ENCODE measurements at regions not wholly inside any gene's neighbourhood (a gene's known extent, or its start where the extent isn't known, plus 50 kb on each side); places are given as distances from the start of the nearest gene placed in this dataset.
A peak's percentile ranks its signal among the peaks of the same experiment; 100 is the strongest.
"Not testable (repeated sequence)": the region's sequence is repeated elsewhere in the genome, so short reads cannot be mapped to it uniquely, and the experiment has no call there.

DNA sequence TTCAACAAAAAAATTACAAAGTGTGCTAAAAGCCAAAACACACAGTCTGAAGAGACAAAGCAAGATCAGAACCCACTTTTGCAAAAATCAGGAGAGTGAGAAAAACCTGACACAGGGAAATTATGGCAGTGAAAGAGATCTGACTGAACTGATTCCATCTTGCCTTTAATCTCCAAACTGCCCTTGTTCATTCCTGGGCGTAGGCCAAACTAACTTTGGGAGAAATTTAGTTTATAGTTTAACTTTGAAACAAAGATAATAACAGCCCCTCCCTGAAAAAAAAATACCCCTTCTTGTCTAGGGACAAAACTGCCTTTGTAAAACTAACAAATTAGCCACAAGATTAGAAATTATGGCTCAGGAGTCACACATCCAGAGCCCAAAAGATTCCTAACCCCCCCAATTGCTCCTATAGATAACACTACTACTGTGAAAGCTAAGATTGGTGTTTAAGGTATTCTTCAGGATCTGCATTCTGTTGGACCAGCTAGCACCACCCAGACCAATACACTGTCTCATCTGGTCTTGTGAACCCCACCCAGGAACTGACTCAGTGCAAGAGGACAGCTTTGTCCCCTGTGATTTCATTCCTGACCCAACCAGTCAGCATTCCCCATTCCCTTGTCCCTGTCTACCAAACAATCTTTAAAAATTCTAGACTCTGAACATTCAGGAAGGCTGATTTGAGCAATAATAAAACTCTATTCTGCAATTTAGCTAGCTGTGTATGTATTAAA lies 226.1 kb upstream of the SH3BP4 start:
- peak; percentile 31 for DNase-seq (ENCODE audit: low spot score)

DNA sequence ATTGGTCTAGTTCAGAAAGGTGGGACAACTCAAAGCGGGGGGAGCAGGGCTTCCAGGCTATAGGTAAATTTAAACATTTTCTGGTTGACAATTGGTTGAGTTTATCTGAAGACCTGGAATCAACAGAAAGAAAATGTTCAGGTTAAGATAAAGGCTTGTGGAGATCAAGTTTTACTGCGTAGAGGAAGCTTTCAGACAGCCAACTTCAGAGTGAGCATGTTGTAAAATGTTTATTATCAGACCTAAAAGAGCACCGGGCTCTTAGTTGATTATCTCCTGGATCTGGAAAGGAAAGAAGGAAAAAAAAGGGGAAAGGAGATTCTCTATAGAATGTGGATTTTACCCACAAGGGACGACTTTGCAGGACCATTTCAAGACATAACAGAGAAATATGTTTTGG lies 227.0 kb upstream of the SH3BP4 start:
- DNase-seq (ENCODE audit: low spot score) = no peak

- DNase-seq (ENCODE audit: low spot score) = no peak
Measured at GRCh38 chr2:234723400-234723799, 226.5 kb upstream of the ARL4C start.

DNA sequence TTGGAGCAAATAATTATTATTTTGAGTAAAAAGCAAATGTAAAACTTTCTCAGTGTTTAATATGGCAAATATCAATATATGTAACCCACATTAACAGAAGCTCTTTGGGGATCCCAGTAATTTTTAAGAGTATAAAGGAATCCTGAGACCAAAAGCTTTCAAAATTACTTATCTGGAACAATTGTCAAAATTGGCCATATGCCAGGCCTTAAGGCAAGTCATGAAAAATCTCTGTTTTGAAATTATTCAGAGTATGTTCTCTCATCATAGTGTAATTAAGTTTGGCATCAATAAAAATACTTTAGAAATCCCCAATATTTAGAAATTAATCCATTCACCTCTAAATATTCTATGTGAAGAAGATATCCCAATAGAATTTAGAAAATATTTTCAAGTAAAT lies 225.3 kb upstream of the ARL4C start:
- DNase-seq (ENCODE audit: low spot score) = no peak

DNA sequence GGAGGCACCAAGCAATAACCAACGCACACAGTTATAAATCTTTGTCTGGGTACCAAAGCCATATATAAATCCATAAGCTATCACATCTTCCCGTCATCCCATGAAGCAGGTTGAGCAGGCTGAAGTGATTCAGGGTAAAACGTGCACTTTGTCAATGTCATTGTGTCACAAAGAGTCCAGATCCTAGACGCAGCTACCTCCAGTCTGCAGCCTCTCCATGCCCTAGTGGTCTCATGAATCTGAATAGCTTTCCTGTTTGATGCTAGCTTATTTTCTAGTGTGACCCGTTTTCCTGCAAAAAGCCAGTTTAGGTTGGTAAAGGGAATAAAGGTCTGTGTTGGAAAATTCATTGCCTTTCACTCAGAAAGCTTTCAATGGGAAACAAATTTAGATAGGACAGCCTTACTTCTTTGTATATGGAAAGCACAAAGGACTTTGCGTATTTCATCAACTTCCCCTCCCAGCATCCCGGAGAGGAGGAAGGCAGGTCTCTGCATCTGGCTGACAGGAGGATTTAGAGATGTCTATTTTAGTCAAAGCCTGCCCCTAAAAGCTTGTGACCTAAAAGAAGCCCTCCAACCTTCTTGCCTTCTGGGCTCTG lies 222.3 kb upstream of the ARL4C start:
- no peak for DNase-seq (ENCODE audit: low spot score)

GRCh38 chr2:234716271-234716670 lies 219.4 kb upstream of the ARL4C start:
- DNase-seq (ENCODE audit: low spot score) = no peak

DNA sequence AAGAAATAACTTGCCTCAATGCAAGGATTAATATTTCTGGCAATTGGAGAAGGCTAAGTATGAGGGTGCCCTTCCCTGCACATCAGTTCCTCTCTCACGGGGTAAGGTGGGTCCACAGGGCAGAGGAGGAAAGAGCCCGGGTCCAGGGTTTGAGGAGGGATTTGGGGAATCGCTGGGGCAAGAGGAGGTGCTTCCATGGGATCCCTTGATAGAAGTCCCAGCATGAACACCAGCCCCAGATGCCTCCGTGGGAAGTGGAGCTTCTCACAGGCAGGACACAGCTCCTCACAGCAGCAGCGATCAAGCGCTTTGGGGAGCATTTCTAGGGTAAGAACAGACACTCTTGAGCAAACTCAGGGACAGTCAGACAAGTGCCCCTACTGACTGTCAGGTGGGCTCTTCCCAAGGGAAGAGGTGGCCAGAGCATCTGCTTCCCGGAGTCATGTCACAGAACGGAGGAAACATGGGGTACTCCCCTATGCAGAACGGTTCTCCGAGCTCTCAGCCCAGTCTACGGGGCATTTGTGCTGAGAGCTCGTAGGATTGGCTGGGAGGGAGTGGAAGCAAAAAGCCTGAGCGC lies 218.9 kb upstream of the ARL4C start:
- DNase-seq (ENCODE audit: low spot score) = no peak

- no peak for DNase-seq (ENCODE audit: low spot score)
Measured at GRCh38 chr2:234714711-234715110, 217.8 kb upstream of the ARL4C start.

- no peak for DNase-seq (ENCODE audit: low spot score)
Measured at GRCh38 chr2:234712421-234712935, 215.6 kb upstream of the ARL4C start.

DNA sequence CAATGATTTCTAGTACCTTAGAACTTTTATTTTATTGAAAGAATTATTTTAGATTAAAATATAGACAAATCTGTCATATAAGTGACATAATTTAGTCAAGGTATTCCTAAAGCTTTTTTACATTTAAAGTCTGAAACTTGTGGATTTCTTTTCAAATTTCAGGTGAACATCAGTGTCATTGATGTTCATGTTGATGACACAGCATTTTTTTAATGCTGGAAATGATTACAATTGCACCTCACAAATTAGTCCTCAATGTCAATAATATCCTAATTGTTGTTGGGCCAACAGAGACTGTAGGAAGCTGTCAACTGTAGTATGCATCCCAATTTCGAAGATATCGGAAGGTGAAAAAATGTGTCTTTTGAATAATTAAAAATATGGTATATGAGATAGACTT lies 214.4 kb upstream of the ARL4C start:
- DNase-seq (ENCODE audit: low spot score) = no peak

- DNase-seq (ENCODE audit: low spot score) = no peak
Measured at GRCh38 chr2:234710587-234710986, 213.7 kb upstream of the ARL4C start.

DNA sequence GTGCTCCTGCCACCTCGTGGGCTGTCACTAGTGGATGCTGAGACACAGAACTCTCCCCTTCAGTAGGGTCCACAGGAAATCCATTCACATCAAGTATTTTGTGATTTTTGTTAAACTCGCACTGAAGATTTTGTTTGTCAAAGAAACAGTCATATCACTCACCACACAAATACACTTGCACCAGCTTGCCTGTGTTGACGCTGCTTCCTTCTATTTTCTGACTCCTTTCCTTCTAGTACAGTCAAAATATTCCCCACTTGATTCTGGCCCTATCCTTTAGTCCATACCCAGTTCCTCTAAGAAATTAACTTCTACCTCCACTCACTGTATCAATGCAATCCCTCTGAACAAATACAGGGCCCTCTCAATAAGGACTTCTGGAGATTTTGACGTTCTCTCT lies 213.2 kb upstream of the ARL4C start:
- no peak for DNase-seq (ENCODE audit: low spot score)

GRCh38 chr2:234708717-234709116 lies 211.8 kb upstream of the ARL4C start:
- DNase-seq (ENCODE audit: low spot score) = no peak

DNA sequence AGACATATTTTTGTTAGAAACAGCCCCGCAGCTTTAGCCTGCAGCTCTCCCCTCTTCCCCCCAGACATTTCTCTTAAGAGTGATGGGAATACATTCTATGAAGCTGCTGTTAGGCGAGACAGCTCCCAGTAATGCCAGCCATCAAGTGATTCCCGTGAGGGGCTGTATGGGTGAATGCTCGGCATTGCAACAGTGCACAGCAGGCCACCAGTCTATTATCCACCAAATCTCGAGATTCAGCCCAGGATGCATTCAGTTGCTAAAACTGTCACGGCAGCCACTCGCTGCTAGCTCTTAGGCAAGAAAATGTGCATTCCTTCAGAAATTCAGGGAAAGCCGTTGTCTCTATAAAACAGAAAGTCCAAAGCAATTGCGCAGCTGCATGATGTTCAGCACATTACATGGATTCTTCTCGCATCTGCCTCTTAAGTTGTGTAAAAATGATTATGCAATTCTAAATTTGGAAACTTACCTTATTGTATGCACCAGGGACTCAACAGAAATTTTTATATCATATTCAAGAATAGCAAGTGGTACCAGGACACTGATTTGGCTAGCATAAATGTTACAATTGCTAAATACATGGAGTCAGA lies 211.3 kb upstream of the ARL4C start:
- no peak for DNase-seq (ENCODE audit: low spot score)

DNA sequence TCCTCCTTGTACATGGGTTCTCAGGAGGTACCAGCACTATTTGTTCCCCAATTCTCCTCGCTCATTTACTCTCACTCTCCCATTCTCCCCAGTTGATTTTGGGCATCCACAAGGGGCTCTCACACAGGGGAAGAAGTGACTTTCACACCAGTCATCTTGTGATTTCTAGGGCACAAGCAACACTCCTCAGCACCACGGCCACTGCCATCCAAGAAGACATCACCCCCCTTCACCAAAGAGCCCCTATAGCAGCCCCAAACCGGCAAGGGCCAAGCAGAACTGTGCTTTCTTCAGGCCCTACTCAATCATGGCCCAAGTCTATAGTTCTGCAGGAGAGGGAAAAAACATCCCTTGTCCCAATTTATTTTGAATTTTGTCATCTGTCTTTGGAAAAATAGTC lies 209.2 kb upstream of the ARL4C start:
- DNase-seq (ENCODE audit: low spot score) = no peak

DNA sequence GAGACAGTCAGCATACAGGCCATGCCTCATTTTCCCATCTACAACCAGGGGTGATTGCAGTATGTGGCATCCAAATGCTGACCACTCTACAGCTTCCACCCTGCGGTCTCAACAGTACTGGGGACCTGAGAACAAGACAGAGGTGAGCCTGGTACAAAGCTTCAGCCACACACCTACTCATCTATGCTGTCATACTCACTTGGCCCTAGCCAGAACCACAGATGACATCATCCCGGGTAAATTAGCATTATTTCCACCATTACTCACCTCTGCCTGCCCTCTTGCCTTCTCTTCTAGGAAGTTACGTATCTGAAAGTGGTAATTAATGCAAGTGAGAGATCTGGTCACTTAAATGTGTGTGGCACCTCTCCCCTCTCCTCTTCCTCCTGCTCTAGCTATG lies 208.2 kb upstream of the ARL4C start:
- DNase-seq (ENCODE audit: low spot score) = peak; percentile 72

DNA sequence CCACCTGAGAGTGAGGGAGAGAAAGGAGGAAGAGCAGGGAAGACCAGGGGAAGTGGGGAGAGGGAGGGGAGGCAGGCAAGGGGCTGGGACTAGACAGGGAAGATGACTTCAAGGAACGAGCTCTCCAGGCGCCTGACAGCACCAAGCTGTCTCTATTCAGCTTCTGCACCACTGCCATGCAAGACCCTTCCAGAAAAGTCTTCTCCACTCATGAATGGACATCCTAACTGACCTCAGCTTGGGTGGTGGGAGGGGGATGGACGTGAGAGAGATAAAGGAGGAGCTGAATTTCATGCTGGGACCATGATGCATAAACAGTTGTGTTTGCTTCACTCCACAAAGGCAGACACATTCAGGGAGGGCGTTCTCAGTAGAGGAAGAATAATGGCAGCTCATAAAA lies 206.4 kb upstream of the ARL4C start:
- DNase-seq (ENCODE audit: low spot score) = no peak

DNA sequence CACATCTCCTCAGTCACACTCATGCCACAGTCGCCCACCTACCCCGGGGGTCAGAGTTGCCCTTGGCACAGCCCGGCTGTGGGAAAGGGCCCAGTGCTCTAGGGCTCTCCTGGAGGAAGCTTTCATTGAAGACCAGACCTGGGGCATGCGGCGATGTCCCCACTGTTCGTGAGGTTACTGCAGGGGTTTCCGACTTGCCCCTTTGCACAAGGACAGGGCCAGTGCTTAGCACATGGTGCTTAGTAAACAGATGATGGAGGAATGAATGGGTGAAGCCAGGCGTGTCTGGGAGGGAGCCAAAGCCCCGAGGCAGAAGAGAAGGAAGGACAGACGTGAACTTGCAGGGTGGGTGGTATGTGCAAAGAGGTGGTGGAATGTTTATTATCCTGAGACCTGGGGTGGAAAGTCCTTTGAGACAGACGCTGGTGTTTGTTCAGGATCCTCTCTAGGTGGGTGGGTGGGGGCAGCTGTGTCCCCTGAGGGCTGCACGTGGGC lies 205.9 kb upstream of the ARL4C start:
- no peak for DNase-seq (ENCODE audit: low spot score)

DNA sequence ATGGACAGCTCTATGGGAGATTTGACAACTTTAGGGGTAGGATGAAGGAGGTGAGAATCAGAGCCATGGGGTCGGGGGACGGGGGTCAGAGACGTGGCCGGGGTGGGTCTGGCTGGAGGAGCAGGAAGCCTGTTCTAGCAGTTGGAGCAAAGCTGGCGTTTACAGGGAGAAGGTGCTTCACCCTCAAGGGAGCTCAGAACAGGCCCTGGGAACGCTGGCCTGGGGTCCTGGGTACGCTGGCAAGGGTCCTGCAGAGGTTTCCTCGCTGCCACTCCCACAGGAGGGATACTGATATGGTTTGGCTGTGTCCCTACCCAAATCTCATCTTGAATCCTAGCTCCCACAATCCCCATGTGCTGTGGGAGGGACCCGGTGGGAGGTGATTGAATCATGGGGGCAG lies 205.0 kb upstream of the ARL4C start:
- no peak for DNase-seq (ENCODE audit: low spot score)

DNA sequence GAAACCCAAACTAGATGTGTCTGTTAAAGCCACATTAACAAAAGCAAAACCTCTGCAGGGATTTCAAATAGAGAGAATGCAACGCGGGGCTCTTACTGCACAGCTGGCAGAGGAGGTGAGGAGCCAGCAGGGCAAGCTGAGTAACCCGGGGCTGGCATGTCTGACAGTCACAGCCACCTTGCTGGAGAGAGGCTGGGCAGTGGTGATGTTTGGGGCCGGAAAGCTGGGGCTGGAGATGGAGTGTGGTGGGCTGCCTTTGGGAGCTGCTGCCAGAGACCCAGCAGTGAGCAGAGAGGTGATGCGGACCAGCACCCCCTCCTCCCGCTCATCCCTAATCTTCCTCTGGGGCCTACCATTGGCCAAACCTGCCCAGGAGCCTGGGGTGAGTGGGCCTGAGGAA lies 204.5 kb upstream of the ARL4C start:
- DNase-seq (ENCODE audit: low spot score) = no peak

DNA sequence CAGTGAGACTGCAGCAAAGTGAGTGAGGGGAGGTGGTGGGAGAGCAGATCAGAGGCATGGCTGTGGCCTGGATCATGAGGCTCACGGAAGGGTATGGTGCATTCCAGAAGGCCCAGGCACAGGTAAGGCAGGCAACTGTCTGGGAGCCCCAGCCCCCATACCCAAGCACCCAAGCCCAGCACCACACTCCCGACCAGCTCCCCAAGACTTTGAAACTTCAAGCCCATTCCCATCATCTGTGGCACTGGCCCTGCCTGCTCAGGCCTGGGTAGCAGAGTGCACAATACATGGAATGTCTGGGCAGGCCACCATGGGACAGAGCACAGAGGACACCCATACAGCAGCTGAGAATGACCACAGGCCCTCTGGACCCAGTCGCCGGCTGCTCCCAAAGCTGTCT lies 202.6 kb upstream of the ARL4C start:
- no peak for DNase-seq (ENCODE audit: low spot score)

GRCh38 chr2:234697300-234697876 lies 200.5 kb upstream of the ARL4C start:
- not testable (repeated sequence) for DNase-seq (ENCODE audit: low spot score)

Data from A172 (cell line).